NCI-H460 (cell line): ENCODE measurements at regions not wholly inside any gene's neighbourhood (a gene's known extent, or its start where the extent isn't known, plus 50 kb on each side); places are given as distances from the start of the nearest gene placed in this dataset.

Experiments used
- DNase-seq: peaks from one replicate; pipeline ENCODE4 v3.0.0-alpha.2; 2016; ENCODE audit warnings: low read depth; ENCODE audit errors: extremely low read depth
- small RNA-seq, 2 experiments: library from RNA; depleted of rRNA; stranded (forward); fragments of <200 nt; gene quantifications; one replicate each; pipeline ENCODE3, GENCODE V24; 2014

- DNase-seq = no peak
Observed at GRCh38 chr16:76222853-76223252, 54.3 kb upstream of the CNTNAP4 start.

DNA sequence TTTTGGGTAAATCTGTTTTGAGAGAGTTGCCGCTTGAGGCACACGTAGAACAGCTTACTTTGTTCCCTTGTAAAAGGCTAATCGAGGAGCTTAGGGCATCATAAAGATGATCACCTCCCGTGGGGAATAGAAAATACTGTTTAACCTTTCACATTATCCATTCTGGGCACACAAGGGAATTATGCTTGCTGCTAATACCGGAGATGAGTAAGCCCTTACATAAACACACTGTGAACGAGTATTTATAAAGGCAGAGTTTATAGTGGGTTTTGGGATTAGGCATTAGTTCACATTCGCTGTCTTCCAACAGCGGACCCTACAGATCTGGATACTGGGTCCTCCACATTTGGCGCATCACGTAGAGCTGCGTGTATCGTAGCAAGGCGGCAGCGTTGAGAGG is 51.2 kb upstream of the CNTNAP4 start:
- DNase-seq = peak; percentile 33

- no peak for DNase-seq
Observed at GRCh38 chr16:76226481-76226880, 50.7 kb upstream of the CNTNAP4 start.

Small RNA genes in the stretch of these regions (small RNA-seq; reads per million reads assigned to genes)
- 0 reads per million in 2 experiments for gene RNA5SP430
